ENCODE measurements at regions not wholly inside any gene's neighbourhood (a gene's known extent, or its start where the extent isn't known, plus 50 kb on each side); places are given as distances from the start of the nearest gene placed in this dataset.

DNA sequence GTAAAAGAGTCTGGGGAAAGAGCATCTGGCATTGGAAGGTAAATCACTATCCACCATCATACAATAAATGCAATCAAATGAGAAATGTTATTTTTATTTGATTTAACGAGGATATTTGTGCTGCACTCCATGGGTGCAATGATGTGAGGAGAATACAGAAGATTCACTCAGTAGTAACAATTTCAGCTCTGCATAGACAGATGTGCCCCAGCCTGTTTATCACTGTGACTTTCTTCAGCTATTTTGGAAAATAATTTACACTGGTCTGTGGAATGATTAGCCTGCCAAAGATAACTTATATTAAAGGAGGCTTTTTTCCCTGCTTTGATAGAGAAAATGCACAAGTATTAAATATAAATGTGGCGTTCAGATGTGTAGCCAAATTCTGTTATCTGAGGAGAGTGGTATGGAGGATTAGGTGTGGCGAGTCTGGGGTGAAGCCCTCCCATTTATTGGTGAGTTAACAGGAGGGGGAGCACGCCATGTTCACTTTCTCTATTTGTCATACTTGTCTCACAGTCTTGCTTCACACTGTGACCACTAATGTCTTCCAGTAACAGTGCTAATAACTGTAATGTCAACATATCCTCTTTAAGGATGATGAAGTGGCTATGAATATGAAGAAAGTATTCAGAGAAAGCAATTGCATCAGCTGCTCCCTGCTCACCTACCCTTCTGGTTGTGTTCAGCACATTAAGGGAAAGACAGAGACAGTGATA lies 645.6 kb downstream of the MMUT start:
- no TSS peak for BruUV-seq (replicated peaks)
- no peak for TF ChIP-seq EZH2 (IDR thresholded peaks at IDR 0.05; ENCODE audit: low read depth)
- TF ChIP-seq, protein P1, sequence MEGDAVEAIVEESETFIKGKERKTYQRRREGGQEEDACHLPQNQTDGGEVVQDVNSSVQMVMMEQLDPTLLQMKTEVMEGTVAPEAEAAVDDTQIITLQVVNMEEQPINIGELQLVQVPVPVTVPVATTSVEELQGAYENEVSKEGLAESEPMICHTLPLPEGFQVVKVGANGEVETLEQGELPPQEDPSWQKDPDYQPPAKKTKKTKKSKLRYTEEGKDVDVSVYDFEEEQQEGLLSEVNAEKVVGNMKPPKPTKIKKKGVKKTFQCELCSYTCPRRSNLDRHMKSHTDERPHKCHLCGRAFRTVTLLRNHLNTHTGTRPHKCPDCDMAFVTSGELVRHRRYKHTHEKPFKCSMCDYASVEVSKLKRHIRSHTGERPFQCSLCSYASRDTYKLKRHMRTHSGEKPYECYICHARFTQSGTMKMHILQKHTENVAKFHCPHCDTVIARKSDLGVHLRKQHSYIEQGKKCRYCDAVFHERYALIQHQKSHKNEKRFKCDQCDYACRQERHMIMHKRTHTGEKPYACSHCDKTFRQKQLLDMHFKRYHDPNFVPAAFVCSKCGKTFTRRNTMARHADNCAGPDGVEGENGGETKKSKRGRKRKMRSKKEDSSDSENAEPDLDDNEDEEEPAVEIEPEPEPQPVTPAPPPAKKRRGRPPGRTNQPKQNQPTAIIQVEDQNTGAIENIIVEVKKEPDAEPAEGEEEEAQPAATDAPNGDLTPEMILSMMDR (conservative IDR thresholded peaks at IDR 0.05), result no peak
- Histone ChIP-seq H3K4me2 (no peak overlapping the region), H4K20me1 (ENCODE audit: insufficient read depth) (no peaks in the 10 kb centered on the region), H2AFZ (peak overlapping the region; percentile 54; the same call in 1 of the 2 replicates), H3F3A (ENCODE audit: insufficient read depth, low read depth) (no peaks in the 10 kb centered on the region), H3K4me3 (no peak overlapping the region), H3K36me3 (ENCODE audit: low read depth) (no peaks in the 10 kb centered on the region), H3K27me3 (ENCODE audit: insufficient read depth, low read depth) (no peaks in the 10 kb centered on the region), H3K4me1 (replicated peaks; ENCODE audit: insufficient read depth) (peaks cover 3% of the 10 kb centered on the region; the same call in 1 of the 2 replicates), H3K27ac (0 out of 2 replicates have a peak overlapping the region, but pooled peaks have one; percentile 35), H3K9me2 (ENCODE audit: insufficient read depth) (no peaks in the 10 kb centered on the region), H3K79me2 (ENCODE audit: low read depth) (no peaks in the 10 kb centered on the region), H3K9me3 (ENCODE audit: insufficient read depth, low read depth) (no peaks in the 10 kb centered on the region; the same call in 1 of the 2 replicates)
- ChIA-PET CTCF (no interaction called here), POLR2A (ENCODE audit: unreplicated experiment) (no interaction called here)
- DNase-seq, result no peak
- intact Hi-C loops (cut with micrococcal nuclease; ENCODE audit: unreplicated experiment), result no loop called here

DNA sequence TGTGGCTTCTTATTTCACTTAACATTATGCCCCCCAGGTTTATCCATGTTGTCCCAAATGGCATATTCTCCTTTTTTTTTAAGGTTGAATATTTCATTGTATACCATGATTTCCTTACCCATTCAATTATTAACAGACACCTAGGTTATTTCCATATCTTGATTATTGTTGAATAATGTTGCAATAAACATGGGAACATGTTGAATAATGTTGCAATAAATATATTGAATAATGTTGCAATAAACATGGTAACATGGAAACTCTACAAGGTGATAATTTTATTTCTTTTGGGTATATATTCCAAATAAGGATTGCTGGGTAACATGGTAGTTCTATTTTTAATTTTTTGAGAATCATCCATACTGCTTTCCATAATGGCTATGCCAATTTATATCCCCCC lies 648.1 kb downstream of the MMUT start:
- no peak overlapping the region for H3K27ac ChIP-seq
- H4K20me1 ChIP-seq (ENCODE audit: insufficient read depth), result no peaks in the 10 kb centered on the region
- H3K4me1 ChIP-seq (replicated peaks; ENCODE audit: insufficient read depth), result peaks cover 3% of the 10 kb centered on the region; the same call in 1 of the 2 replicates
- no peaks in the 10 kb centered on the region for H3K9me2 ChIP-seq (ENCODE audit: insufficient read depth)
- intact Hi-C loops (cut with micrococcal nuclease; ENCODE audit: unreplicated experiment), result no loop called here
- no peaks in the 10 kb centered on the region for H3K27me3 ChIP-seq (ENCODE audit: insufficient read depth, low read depth)
- no TSS peak for BruUV-seq (replicated peaks)
- no peak overlapping the region for H3K4me2 ChIP-seq
- ChIA-PET CTCF (no interaction called here), POLR2A (ENCODE audit: unreplicated experiment) (no interaction called here)
- no peak for TF ChIP-seq EZH2 (IDR thresholded peaks at IDR 0.05; ENCODE audit: low read depth)
- TF ChIP-seq, protein P1 (conservative IDR thresholded peaks at IDR 0.05), result no peak
- H3F3A ChIP-seq (ENCODE audit: insufficient read depth, low read depth), result no peaks in the 10 kb centered on the region
- H3K4me3 ChIP-seq, result no peak overlapping the region
- no peak overlapping the region for H2AFZ ChIP-seq
- DNase-seq, result no peak
- H3K79me2 ChIP-seq (ENCODE audit: low read depth), result no peaks in the 10 kb centered on the region
- no peaks in the 10 kb centered on the region; the same call in 1 of the 2 replicates for H3K9me3 ChIP-seq (ENCODE audit: insufficient read depth, low read depth)
- no peaks in the 10 kb centered on the region for H3K36me3 ChIP-seq (ENCODE audit: low read depth)

DNA sequence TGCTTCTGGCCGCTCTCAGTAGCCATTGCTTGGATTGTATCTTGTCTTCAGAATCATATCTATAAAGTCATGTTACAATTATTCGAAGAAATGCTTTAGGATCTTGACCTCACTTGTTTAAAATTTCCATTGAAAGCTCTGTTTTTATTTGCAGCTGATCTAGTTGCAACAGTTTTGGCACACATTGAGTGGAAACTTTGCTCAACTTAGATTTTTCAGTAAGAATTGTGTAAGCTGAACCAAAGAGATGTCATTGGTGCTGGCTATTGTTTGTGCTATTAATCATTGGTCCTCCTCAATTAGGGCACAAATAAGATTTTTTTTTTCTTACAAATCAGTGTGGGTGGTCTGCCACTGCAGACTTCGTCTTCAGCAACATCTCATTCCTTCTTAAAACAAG lies 649.2 kb downstream of the MMUT start:
- Histone ChIP-seq H3K27ac (no peak overlapping the region), H3K27me3 (ENCODE audit: insufficient read depth, low read depth) (no peaks in the 10 kb centered on the region), H2AFZ (no peak overlapping the region), H4K20me1 (ENCODE audit: insufficient read depth) (no peaks in the 10 kb centered on the region), H3K4me3 (no peak overlapping the region), H3K4me2 (no peak overlapping the region), H3K79me2 (ENCODE audit: low read depth) (no peaks in the 10 kb centered on the region), H3K36me3 (ENCODE audit: low read depth) (no peaks in the 10 kb centered on the region), H3F3A (ENCODE audit: insufficient read depth, low read depth) (no peaks in the 10 kb centered on the region), H3K9me3 (ENCODE audit: insufficient read depth, low read depth) (no peaks in the 10 kb centered on the region; the same call in 1 of the 2 replicates), H3K9me2 (ENCODE audit: insufficient read depth) (no peaks in the 10 kb centered on the region), H3K4me1 (replicated peaks; ENCODE audit: insufficient read depth) (peaks cover 3% of the 10 kb centered on the region; the same call in 1 of the 2 replicates)
- ChIA-PET CTCF (no interaction called here), POLR2A (ENCODE audit: unreplicated experiment) (no interaction called here)
- no peak for DNase-seq
- no TSS peak for BruUV-seq (replicated peaks)
- TF ChIP-seq EZH2 (IDR thresholded peaks at IDR 0.05; ENCODE audit: low read depth), result no peak
- TF ChIP-seq, protein P1 (conservative IDR thresholded peaks at IDR 0.05), result no peak
- intact Hi-C loops (cut with micrococcal nuclease; ENCODE audit: unreplicated experiment), result no loop called here

All from PC-9 (cell line).